Mesenchymal stem cell (in vitro differentiated cells and primary cell): ENCODE measurements at regions not wholly inside any gene's neighbourhood (a gene's known extent, or its start where the extent isn't known, plus 50 kb on each side); places are given as distances from the start of the nearest gene placed in this dataset.

Experiments
- DNase-seq: peaks from one replicate; pipeline ENCODE4 v3.0.0-alpha.2; 2013
- H2AFZ ChIP-seq: one replicate; pipeline ENCODE4 v1.6.1; 2013; ENCODE audit warnings: low read depth, mild to moderate bottlenecking, control low read depth, inconsistent platforms, low read length, moderate library complexity
- H2AK5ac ChIP-seq: 2 replicates; pipeline ENCODE4 v1.6.1; 2013; ENCODE audit warnings: low read length, moderate library complexity, mild to moderate bottlenecking, inconsistent platforms; ENCODE audit not compliant: severe bottlenecking
- H2BK120ac ChIP-seq: one replicate; pipeline ENCODE4 v1.6.1; 2013; ENCODE audit warnings: low read depth, mild to moderate bottlenecking, inconsistent platforms, low read length, moderate library complexity
- H2BK12ac ChIP-seq, 2 experiments: one replicate each; pipeline ENCODE4 v1.6.1; 2013; ENCODE audit warnings: inconsistent platforms in 2 of 2, low read length in 2 of 2, mild to moderate bottlenecking in 2 of 2, moderate library complexity in 2 of 2, control low read depth in 1 of 2
- H2BK15ac ChIP-seq: one replicate; pipeline ENCODE4 v1.6.1; 2013; ENCODE audit warnings: mild to moderate bottlenecking, low read depth, inconsistent platforms; ENCODE audit not compliant: poor library complexity, severe bottlenecking
- H2BK5ac ChIP-seq: 2 replicates; pipeline ENCODE4 v1.6.1; 2013; ENCODE audit warnings: low read depth, mild to moderate bottlenecking, low read length, control low read depth, inconsistent platforms; ENCODE audit not compliant: poor library complexity, severe bottlenecking
- H3K14ac ChIP-seq, 2 experiments: one replicate each; pipeline ENCODE4 v1.6.1; 2013; ENCODE audit warnings: inconsistent platforms in 2 of 2, low read length in 2 of 2, control low read depth in 1 of 2, mild to moderate bottlenecking in 1 of 2, moderate library complexity in 1 of 2
- H3K18ac ChIP-seq, 2 experiments: one replicate each; pipeline ENCODE4 v1.6.1; 2013; ENCODE audit warnings: inconsistent platforms in 2 of 2, low read length in 2 of 2, control low read depth in 1 of 2, low read depth in 1 of 2, mild to moderate bottlenecking in 1 of 2
- H3K23ac ChIP-seq, 2 experiments: one replicate each; pipeline ENCODE4 v1.6.1; 2013; ENCODE audit warnings: inconsistent platforms in 2 of 2, low read length in 2 of 2, mild to moderate bottlenecking in 2 of 2, moderate library complexity in 2 of 2, control low read depth in 1 of 2
- H3K27ac ChIP-seq: 2 replicates; pipeline ENCODE4 v1.5.1; 2013; ENCODE audit warnings: mild to moderate bottlenecking, moderate library complexity, low read length, control low read depth, inconsistent platforms; ENCODE audit not compliant: poor library complexity, severe bottlenecking
- H3K27me3 ChIP-seq, 2 experiments: 2 replicates each; pipeline versions ENCODE4 v1.6.1 to v1.7.0; 2013; ENCODE audit warnings: low read length in 2 of 2, mild to moderate bottlenecking in 2 of 2, moderate library complexity in 2 of 2, control low read depth in 1 of 2, inconsistent platforms in 1 of 2; ENCODE audit not compliant: control insufficient read depth in 1 of 2, insufficient read depth in 1 of 2
- H3K36me3 ChIP-seq, 2 experiments: 2 replicates each; pipeline versions ENCODE4 v1.6.1 to v1.7.0; 2013; ENCODE audit warnings: low read length in 2 of 2, control low read depth in 1 of 2, inconsistent platforms in 1 of 2, low read depth in 1 of 2, mild to moderate bottlenecking in 1 of 2; ENCODE audit not compliant: insufficient read depth in 2 of 2, control insufficient read depth in 1 of 2
- H3K4ac ChIP-seq, 2 experiments: one replicate each; pipeline ENCODE4 v1.6.1; 2013; ENCODE audit warnings: inconsistent platforms in 2 of 2, low read length in 2 of 2, mild to moderate bottlenecking in 2 of 2, moderate library complexity in 2 of 2, control low read depth in 1 of 2, low read depth in 1 of 2
- H3K4me1 ChIP-seq: 2 replicates; pipeline ENCODE4 v1.6.1; 2013; ENCODE audit warnings: low read depth, low read length, control low read depth; ENCODE audit not compliant: control insufficient read depth, insufficient read depth
- H3K4me2 ChIP-seq: 2 replicates; pipeline ENCODE4 v1.6.1; 2013; ENCODE audit warnings: low read length, mild to moderate bottlenecking, inconsistent platforms; ENCODE audit not compliant: poor library complexity, severe bottlenecking
- H3K4me3 ChIP-seq, 2 experiments: 2 replicates each; pipeline versions ENCODE4 v1.5.1 to v1.7.0; 2013; ENCODE audit warnings: low read length in 2 of 2, mild to moderate bottlenecking in 2 of 2, control low read depth in 1 of 2, low read depth in 1 of 2; ENCODE audit not compliant: insufficient read depth in 1 of 2
- H3K79me1 ChIP-seq: replicated peaks from 2 replicates; pipeline ENCODE4 v1.6.1; 2013; ENCODE audit warnings: mild to moderate bottlenecking, control low read depth, low read length, inconsistent platforms; ENCODE audit not compliant: poor library complexity, severe bottlenecking
- H3K9ac ChIP-seq: 2 replicates; pipeline ENCODE4 v1.7.0; 2013; ENCODE audit warnings: mild to moderate bottlenecking, low read length, moderate library complexity
- H3K9me3 ChIP-seq: 2 replicates; pipeline ENCODE4 v1.7.0; 2013; ENCODE audit warnings: mild to moderate bottlenecking, low read length; ENCODE audit not compliant: control insufficient read depth
- H4K8ac ChIP-seq: one replicate; pipeline ENCODE4 v1.6.1; 2013; ENCODE audit warnings: inconsistent platforms, mild to moderate bottlenecking, low read length, moderate library complexity
- H4K91ac ChIP-seq: one replicate; pipeline ENCODE4 v1.6.1; 2013; ENCODE audit warnings: mild to moderate bottlenecking, low read length, inconsistent platforms
- WGBS: methylation state at CpG from one replicate; pipeline ENCODE4 v1.1.7; 2013; ENCODE audit warnings: mixed read lengths; 5-methylcytosine and 5-hydroxymethylcytosine counted together

GRCh38 chr3:87158823-87159222 is 68.3 kb upstream of the CHMP2B start:
- Histone ChIP-seq H3K9me3 (no peaks in the 10 kb centered on the region), H3K36me3 (no peaks in the 10 kb centered on the region), H3K9ac (no peak overlapping the region), H2BK15ac (no peak overlapping the region), H4K91ac (no peak overlapping the region), H3K18ac (no peak overlapping the region), H3K27ac (no peak overlapping the region), H3K4me3 (no peak overlapping the region), H3K14ac (no peak overlapping the region), H2AK5ac (no peak overlapping the region), H3K23ac (no peak overlapping the region), H3K4me2 (no peak overlapping the region), H4K8ac (no peak overlapping the region), H3K4ac (no peak overlapping the region), H2BK120ac (no peak overlapping the region), H3K27me3 (no peaks in the 10 kb centered on the region), H2AFZ (no peak overlapping the region), H3K79me1 (no peaks in the 10 kb centered on the region), H2BK5ac (no peak overlapping the region), H3K4me1 (no peaks in the 10 kb centered on the region), H2BK12ac (no peak overlapping the region)
- DNase-seq: no peak
- WGBS: no CpG with 5 or more reads among the region's 1 CpG

- H3K4me3 ChIP-seq: no peak overlapping the region
Observed at GRCh38 chr3:87148020-87148419, 79.1 kb upstream of the CHMP2B start.

GRCh38 chr3:87147562-87147961 is 79.5 kb upstream of the CHMP2B start:
- Histone ChIP-seq H3K4me2 (no peak overlapping the region), H3K14ac (no peak overlapping the region), H4K8ac (no peak overlapping the region), H3K23ac (no peak overlapping the region), H3K4me1 (no peaks in the 10 kb centered on the region), H3K27ac (no peak overlapping the region), H3K18ac (no peak overlapping the region), H2AFZ (no peak overlapping the region), H2BK120ac (no peak overlapping the region), H3K27me3 (no peaks in the 10 kb centered on the region), H3K9ac (no peak overlapping the region), H3K4ac (no peak overlapping the region), H3K79me1 (no peaks in the 10 kb centered on the region), H2BK5ac (no peak overlapping the region), H2BK12ac (no peak overlapping the region), H4K91ac (no peak overlapping the region), H3K36me3 (no peaks in the 10 kb centered on the region), H3K9me3 (no peaks in the 10 kb centered on the region), H3K4me3 (no peak overlapping the region), H2BK15ac (no peak overlapping the region), H2AK5ac (no peak overlapping the region)
- DNase-seq: no peak
- whole genome bisulfite sequencing: 91% methylated on average over 8 of the region's 8 CpGs

More at GRCh38 chr3:87148020-87148419, 79.1 kb upstream of the CHMP2B start:
- H4K8ac ChIP-seq: no peak overlapping the region
- no peak for DNase-seq
- H3K4me2 ChIP-seq: no peak overlapping the region
- no peak overlapping the region for H3K9ac ChIP-seq
- H3K27ac ChIP-seq: no peak overlapping the region
- no peak overlapping the region for H3K4ac ChIP-seq
- H3K23ac ChIP-seq: no peak overlapping the region
- no peak overlapping the region for H2AK5ac ChIP-seq
- no peak overlapping the region for H4K91ac ChIP-seq
- H2BK120ac ChIP-seq: no peak overlapping the region
- no peak overlapping the region for H2AFZ ChIP-seq
- H3K18ac ChIP-seq: no peak overlapping the region
- no peak overlapping the region for H2BK15ac ChIP-seq
- H3K9me3 ChIP-seq: no peaks in the 10 kb centered on the region
- H2BK5ac ChIP-seq: no peak overlapping the region
- no peaks in the 10 kb centered on the region for H3K27me3 ChIP-seq
- H2BK12ac ChIP-seq: no peak overlapping the region
- no peaks in the 10 kb centered on the region for H3K4me1 ChIP-seq
- H3K36me3 ChIP-seq: no peaks in the 10 kb centered on the region
- WGBS: 77% methylated on average over 3 of the region's 3 CpGs
- no peak overlapping the region for H3K14ac ChIP-seq
- no peaks in the 10 kb centered on the region for H3K79me1 ChIP-seq

- no peak overlapping the region for H3K23ac ChIP-seq
- H3K4me2 ChIP-seq: no peak overlapping the region
- H4K8ac ChIP-seq: no peak overlapping the region
- no peak overlapping the region for H2BK15ac ChIP-seq
- H3K27ac ChIP-seq: no peak overlapping the region
- no peak overlapping the region for H2BK12ac ChIP-seq
- peak; percentile 22 for DNase-seq
- no peak overlapping the region for H2AK5ac ChIP-seq
- no peak overlapping the region for H2BK5ac ChIP-seq
- no peaks in the 10 kb centered on the region for H3K27me3 ChIP-seq
- H3K14ac ChIP-seq: no peak overlapping the region
- no peak overlapping the region for H3K9ac ChIP-seq
- no peaks in the 10 kb centered on the region for H3K4me1 ChIP-seq
- H2AFZ ChIP-seq: no peak overlapping the region
- H4K91ac ChIP-seq: no peak overlapping the region
- no peak overlapping the region for H3K4ac ChIP-seq
- H2BK120ac ChIP-seq: no peak overlapping the region
- H3K36me3 ChIP-seq: no peaks in the 10 kb centered on the region
- peaks cover 15% of the 10 kb centered on the region for H3K9me3 ChIP-seq
- no peaks in the 10 kb centered on the region for H3K79me1 ChIP-seq
- WGBS: 46% methylated on average over 5 of the region's 6 CpGs
- H3K4me3 ChIP-seq: no peak overlapping the region
- H3K18ac ChIP-seq: no peak overlapping the region
Observed at GRCh38 chr3:87145553-87145952, 81.6 kb upstream of the CHMP2B start.
